A549 (cell line): ENCODE measurements at regions not wholly inside any gene's neighbourhood (a gene's known extent, or its start where the extent isn't known, plus 50 kb on each side); places are given as distances from the start of the nearest gene placed in this dataset.
"Not testable (repeated sequence)": the region's sequence is repeated elsewhere in the genome, so short reads cannot be mapped to it uniquely, and the experiment has no call there.

ENCODE experiments used
- ATAC-seq, 2 experiments: fragments of 200-7000 bp in 1 of 2; fragments of >200 bp in 1 of 2; cut with Nextera tagmentation in 1 of 2; cut with Tn5 transposase in 1 of 2; 3 replicates each; pipeline versions ENCODE4 v1.8.0 to v1.9.1; 2018 to 2020; ENCODE audit warnings: mild to moderate bottlenecking in 1 of 2, moderate library complexity in 1 of 2
- CTCF ChIA-PET: fragments of 300-600 bp; sonication (Branson Sonifier 250); formaldehyde crosslinking; extraction: SDS; loops from one replicate; lab custom pipeline; 2021; ENCODE audit warnings: antibody characterized with exemption, inconsistent platforms; lab: Yijun Ruan, JAX
- POLR2A ChIA-PET: fragments of 350-600 bp; formaldehyde crosslinking; extraction: SDS; loops from one replicate; lab custom pipeline; 2021; ENCODE audit warnings: antibody characterized with exemption, inconsistent platforms; lab: Yijun Ruan, JAX
- DNase-seq, 2 experiments: peaks; one replicate each; pipeline versions ENCODE4 v3.0.0 to v3.0.0-alpha.2; 2011 to 2016; ENCODE audit warnings: low read depth in 1 of 2, low spot score in 1 of 2
- FAIRE-seq: peaks from 2 replicates; lab custom pipeline; 2011; peaks lifted over from hg19 to GRCh38; lab: Jason Lieb, UNC
- H3K27ac ChIP-seq, 2 experiments: fragments of >200 bp; sonication (Bioruptor Twin); formaldehyde crosslinking; 3 replicates each; pipeline ENCODE4 v1.5.1; 2016 to 2017
- H3K4me1 ChIP-seq: fragments of >200 bp; sonication (Bioruptor Twin); formaldehyde crosslinking; 3 replicates; pipeline ENCODE4 v1.6.1; 2016
- H3K4me2 ChIP-seq: fragments of >200 bp; sonication (Bioruptor Twin); formaldehyde crosslinking; 3 replicates; pipeline ENCODE4 v1.6.1; 2016
- H3K4me3 ChIP-seq: fragments of >200 bp; sonication (Bioruptor Twin); formaldehyde crosslinking; 3 replicates; pipeline ENCODE4 v1.5.1; 2016
- H3K9me3 ChIP-seq: fragments of >200 bp; sonication (Bioruptor Twin); formaldehyde crosslinking; 3 replicates; pipeline ENCODE4 v1.6.1; 2016
- BCL3 ChIP-seq: fragments of >200 bp; sonication (Bioruptor Twin); formaldehyde crosslinking; IDR thresholded peaks from 3 replicates; pipeline ENCODE4 v1.6.1; 2016
- CBX2 ChIP-seq: fragments of 200-600 bp; sonication (generic); IDR thresholded peaks from 2 replicates; pipeline ENCODE4 v1.6.1; 2016; ENCODE audit warnings: low read depth, mild to moderate bottlenecking, borderline replicate concordance
- CHD2 ChIP-seq: fragments of 150-350 bp; IDR thresholded peaks from 2 replicates; pipeline ENCODE4 v1.6.1; 2014; ENCODE audit warnings: low read length; ENCODE audit not compliant: partially characterized antibody
- ESRRA ChIP-seq: fragments of 150-350 bp; IDR thresholded peaks from 2 replicates; pipeline ENCODE4 v1.6.1; 2014; ENCODE audit warnings: mild to moderate bottlenecking, low read length, borderline replicate concordance
- FOSB ChIP-seq: fragments of 250-450 bp; sonication (Bioruptor Pico); IDR thresholded peaks from 2 replicates; pipeline ENCODE4 v1.5.0; 2020; ENCODE audit warnings: mild to moderate bottlenecking, moderate library complexity
- HMGXB4 ChIP-seq: fragments of 250-450 bp; sonication (Bioruptor Pico); IDR thresholded peaks from 2 replicates; pipeline ENCODE4 v1.5.0; 2021; ENCODE audit warnings: mild to moderate bottlenecking, moderate library complexity, borderline replicate concordance
- JUNB ChIP-seq: fragments of >200 bp; sonication (Bioruptor Twin); formaldehyde crosslinking; IDR thresholded peaks from 2 replicates; pipeline ENCODE4 v1.6.1; 2016
- MYC ChIP-seq: IDR thresholded peaks from 2 replicates; pipeline ENCODE4 v1.6.1; 2012; ENCODE audit warnings: mild to moderate bottlenecking, inconsistent platforms, low read length, improper control_type of control experiment, borderline replicate concordance
- NR3C1 ChIP-seq: fragments of >200 bp; sonication (Bioruptor Twin); formaldehyde crosslinking; IDR thresholded peaks from 3 replicates; pipeline ENCODE4 v1.6.1; 2017
- POLR2A ChIP-seq: IDR thresholded peaks from 2 replicates; pipeline ENCODE4 v1.6.1; 2012; ENCODE audit warnings: mild to moderate bottlenecking, low read length
- ZFP36 ChIP-seq: fragments of 450-650 bp; IDR thresholded peaks from 2 replicates; pipeline ENCODE4 v1.6.1; 2014; ENCODE audit warnings: borderline replicate concordance; ENCODE audit not compliant: partially characterized antibody
- WGBS: methylation state at CpG from one replicate; pipeline ENCODE4 v1.1.6; 2017; ENCODE audit errors: missing lambda C conversion rate; 5-methylcytosine and 5-hydroxymethylcytosine counted together
- TF ChIP-seq, protein P1 (sequence below): fragments of 250-450 bp; sonication (Bioruptor Pico); IDR thresholded peaks from 2 replicates; pipeline ENCODE4 v1.5.0; 2020; ENCODE audit warnings: low read depth, mild to moderate bottlenecking, moderate library complexity
- TF ChIP-seq, protein P2 (sequence below): IDR thresholded peaks from 2 replicates; pipeline ENCODE4 v1.6.1; 2012
- TF ChIP-seq, protein P3 (sequence below): fragments of 200-600 bp; sonication (generic); IDR thresholded peaks from 2 replicates; pipeline ENCODE4 v1.6.1; 2016; ENCODE audit warnings: antibody characterized with exemption, mild to moderate bottlenecking, moderate library complexity

- no peak overlapping the region for H3K4me2 ChIP-seq
- H3K4me3 ChIP-seq, result no peak overlapping the region
- no peak for TF ChIP-seq NR3C1
- TF ChIP-seq HMGXB4 (CRISPR knock-in tag), result no peak
- TF ChIP-seq JUNB, result no peak
- TF ChIP-seq, protein P1, sequence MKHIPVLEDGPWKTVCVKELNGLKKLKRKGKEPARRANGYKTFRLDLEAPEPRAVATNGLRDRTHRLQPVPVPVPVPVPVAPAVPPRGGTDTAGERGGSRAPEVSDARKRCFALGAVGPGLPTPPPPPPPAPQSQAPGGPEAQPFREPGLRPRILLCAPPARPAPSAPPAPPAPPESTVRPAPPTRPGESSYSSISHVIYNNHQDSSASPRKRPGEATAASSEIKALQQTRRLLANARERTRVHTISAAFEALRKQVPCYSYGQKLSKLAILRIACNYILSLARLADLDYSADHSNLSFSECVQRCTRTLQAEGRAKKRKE, result no peak
- TF ChIP-seq, protein P2, sequence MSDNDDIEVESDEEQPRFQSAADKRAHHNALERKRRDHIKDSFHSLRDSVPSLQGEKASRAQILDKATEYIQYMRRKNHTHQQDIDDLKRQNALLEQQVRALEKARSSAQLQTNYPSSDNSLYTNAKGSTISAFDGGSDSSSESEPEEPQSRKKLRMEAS, result no peak
- TF ChIP-seq FOSB (CRISPR knock-in tag), result no peak
- TF ChIP-seq ZFP36, result no peak
- TF ChIP-seq CBX2, result no peak
- peak overlapping the region in 1 of 2 experiments; percentile 48; a peak in 3 of 6 replicates for H3K27ac ChIP-seq
- H3K4me1 ChIP-seq, result peaks cover 15% of the 10 kb centered on the region
- H3K9me3 ChIP-seq, result peaks cover 10% of the 10 kb centered on the region; the same call in 1 of the 3 replicates
- FAIRE-seq (no peak), DNase-seq (no peak), ATAC-seq (no peak)
- ChIA-PET POLR2A (no interaction called here), CTCF (no interaction called here)
- WGBS, result 27% methylated on average over 1 of the region's 1 CpG
Observed at GRCh38 chr3:30481241-30481640, 125.2 kb upstream of the TGFBR2 start.

DNA sequence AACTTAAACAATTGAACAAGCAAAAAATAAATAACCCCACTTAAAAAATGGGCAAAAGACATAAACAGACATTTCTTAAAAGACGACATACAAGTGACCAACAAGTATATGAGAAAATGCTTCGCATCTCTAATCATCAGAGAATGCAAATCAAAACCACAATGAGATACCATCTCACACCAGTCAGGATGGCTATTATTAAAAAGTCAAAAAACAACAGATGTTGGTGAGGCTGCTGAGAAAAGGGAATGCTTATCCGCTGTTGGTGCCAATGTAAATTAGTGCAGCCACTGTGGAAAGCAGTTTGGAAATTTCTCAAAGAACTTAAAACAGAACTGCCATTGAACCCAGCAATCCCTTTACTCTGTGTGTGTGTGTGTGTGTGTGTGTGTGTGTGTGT lies 122.2 kb upstream of the TGFBR2 start:
- ATAC-seq, POLR2A ChIA-PET: not testable (repeated sequence)

DNA sequence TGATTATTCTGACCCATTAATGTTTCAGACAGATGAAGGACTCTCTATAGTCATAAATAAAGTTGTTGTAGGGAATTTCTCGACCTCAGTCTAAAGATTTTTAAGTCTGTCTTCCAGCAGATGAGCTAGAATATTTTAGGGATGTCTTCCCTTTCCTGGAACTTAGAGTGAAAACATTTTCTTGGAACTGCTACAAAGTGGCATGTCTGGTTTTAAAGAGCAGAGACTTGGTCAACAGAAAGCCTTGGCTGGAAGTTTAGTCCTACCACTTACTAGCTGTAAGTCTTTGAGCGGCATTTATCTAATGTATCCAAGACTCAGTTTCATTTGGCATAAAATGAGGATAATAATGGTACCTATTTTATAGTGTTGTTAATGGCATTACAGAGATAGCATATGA lies 120.0 kb upstream of the TGFBR2 start:
- peaks cover 27% of the 10 kb centered on the region for H3K9me3 ChIP-seq
- H3K4me1 ChIP-seq, result no peaks in the 10 kb centered on the region
- no peak overlapping the region for H3K4me3 ChIP-seq
- TF ChIP-seq, protein P3, sequence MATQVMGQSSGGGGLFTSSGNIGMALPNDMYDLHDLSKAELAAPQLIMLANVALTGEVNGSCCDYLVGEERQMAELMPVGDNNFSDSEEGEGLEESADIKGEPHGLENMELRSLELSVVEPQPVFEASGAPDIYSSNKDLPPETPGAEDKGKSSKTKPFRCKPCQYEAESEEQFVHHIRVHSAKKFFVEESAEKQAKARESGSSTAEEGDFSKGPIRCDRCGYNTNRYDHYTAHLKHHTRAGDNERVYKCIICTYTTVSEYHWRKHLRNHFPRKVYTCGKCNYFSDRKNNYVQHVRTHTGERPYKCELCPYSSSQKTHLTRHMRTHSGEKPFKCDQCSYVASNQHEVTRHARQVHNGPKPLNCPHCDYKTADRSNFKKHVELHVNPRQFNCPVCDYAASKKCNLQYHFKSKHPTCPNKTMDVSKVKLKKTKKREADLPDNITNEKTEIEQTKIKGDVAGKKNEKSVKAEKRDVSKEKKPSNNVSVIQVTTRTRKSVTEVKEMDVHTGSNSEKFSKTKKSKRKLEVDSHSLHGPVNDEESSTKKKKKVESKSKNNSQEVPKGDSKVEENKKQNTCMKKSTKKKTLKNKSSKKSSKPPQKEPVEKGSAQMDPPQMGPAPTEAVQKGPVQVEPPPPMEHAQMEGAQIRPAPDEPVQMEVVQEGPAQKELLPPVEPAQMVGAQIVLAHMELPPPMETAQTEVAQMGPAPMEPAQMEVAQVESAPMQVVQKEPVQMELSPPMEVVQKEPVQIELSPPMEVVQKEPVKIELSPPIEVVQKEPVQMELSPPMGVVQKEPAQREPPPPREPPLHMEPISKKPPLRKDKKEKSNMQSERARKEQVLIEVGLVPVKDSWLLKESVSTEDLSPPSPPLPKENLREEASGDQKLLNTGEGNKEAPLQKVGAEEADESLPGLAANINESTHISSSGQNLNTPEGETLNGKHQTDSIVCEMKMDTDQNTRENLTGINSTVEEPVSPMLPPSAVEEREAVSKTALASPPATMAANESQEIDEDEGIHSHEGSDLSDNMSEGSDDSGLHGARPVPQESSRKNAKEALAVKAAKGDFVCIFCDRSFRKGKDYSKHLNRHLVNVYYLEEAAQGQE, result no peak
- no peak for TF ChIP-seq BCL3
- TF ChIP-seq POLR2A, result no peak
- no peak for TF ChIP-seq ESRRA
- no peak for TF ChIP-seq MYC
- no peak for TF ChIP-seq CHD2
- ChIA-PET POLR2A (no interaction called here), CTCF (interaction anchor here (1.0 to 1.4 kb wide), 3 partner anchors 9 to 207 kb away, joined by 3 read pairs; no protein-coding TSS in a partner anchor)
- no peak overlapping the region for H3K4me2 ChIP-seq
- ATAC-seq (no peak), DNase-seq (no peak), FAIRE-seq (no peak)
- no peak overlapping the region for H3K27ac ChIP-seq
- WGBS, result 63% methylated on average over 2 of the region's 2 CpGs

More for the DNA sequence above, 122.2 kb upstream of the TGFBR2 start:
- H3K4me1 ChIP-seq, H3K4me2 ChIP-seq, DNase-seq, FAIRE-seq, H3K4me3 ChIP-seq, H3K27ac ChIP-seq: not testable (repeated sequence)
- peaks cover 25% of the 10 kb centered on the region; the same call in 2 of the 3 replicates for H3K9me3 ChIP-seq
- CTCF ChIA-PET, result interaction anchor here (1.2 kb wide), 1 partner anchor 12 kb away, joined by 3 read pairs; no protein-coding TSS in a partner anchor
- WGBS, result 90% methylated on average over 3 of the region's 3 CpGs
